GM18861 (cell line): ENCODE measurements at regions not wholly inside any gene's neighbourhood (a gene's known extent, or its start where the extent isn't known, plus 50 kb on each side); places are given as distances from the start of the nearest gene placed in this dataset.
"Not testable (repeated sequence)": the region's sequence is repeated elsewhere in the genome, so short reads cannot be mapped to it uniquely, and the experiment has no call there.

Experiments
- ATAC-seq: cut with Tn5 transposase; IDR thresholded peaks from one replicate; pipeline ENCODE4 v1.9.1; 2021; ENCODE audit not compliant: unreplicated experiment

DNA sequence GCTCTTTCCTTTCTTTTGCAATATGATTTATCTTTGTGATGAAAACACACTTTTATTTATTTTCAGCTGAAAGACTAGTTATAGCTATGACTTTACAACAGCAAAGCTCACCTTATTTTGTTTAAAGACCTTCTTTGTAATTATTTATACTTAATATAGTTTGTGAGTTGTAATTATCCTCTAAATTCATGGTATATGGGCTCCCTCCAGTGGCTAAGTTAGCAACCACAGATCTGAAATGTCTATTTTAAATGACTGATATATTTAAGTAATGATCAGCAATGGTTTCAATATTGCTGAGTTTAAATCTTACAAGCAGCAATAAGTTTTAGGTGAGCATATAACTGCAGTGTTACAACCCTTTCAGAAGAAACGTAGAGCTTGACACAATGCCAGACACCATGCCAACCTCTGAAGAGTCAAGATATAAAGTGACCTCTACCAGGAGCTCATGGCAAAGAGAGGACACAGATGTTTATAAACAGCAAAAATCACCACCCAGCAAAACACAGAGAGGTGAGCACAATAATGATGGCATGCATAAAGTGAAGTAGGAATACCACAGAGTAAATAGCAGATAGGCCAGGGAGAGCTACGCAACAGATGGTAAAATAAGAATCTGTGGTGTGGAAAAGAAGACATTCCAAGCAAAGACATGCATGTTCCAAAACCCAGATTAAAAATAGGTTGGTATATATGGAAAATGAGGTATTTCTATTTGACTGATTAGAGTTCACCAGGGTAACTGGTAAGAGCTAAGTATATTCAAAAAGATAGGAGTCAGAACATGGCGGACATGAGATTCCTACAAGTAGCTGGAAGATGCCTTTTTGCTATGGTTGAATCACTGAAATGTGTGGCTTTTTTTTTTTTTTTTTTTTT is 143.7 kb upstream of the ZNF385D start:
- no peak for ATAC-seq

GRCh38 chr3:21898316-21898715 is 147.3 kb upstream of the ZNF385D start:
- no peak for ATAC-seq

DNA sequence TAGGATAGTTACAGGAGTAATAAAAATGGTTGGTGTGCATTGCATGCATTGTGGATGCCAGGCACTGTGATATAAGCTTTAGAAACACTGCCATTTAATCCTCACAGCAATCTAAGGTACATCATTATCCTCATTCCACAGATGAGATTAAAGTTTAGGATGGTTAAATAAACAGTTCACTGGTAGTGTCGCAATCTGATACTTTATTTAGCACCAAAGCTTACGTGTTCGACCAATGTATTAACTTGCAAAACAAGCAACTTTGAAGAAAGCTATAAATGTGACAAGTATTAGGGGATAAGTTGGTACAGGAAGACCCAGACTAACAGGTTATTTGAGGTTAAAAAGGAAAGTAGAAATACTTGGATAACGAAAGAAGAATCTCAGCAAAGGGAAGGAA is 150.5 kb upstream of the ZNF385D start:
- ATAC-seq, result no peak

- ATAC-seq, result no peak
Measured at GRCh38 chr3:21902956-21903355, 151.9 kb upstream of the ZNF385D start.

DNA sequence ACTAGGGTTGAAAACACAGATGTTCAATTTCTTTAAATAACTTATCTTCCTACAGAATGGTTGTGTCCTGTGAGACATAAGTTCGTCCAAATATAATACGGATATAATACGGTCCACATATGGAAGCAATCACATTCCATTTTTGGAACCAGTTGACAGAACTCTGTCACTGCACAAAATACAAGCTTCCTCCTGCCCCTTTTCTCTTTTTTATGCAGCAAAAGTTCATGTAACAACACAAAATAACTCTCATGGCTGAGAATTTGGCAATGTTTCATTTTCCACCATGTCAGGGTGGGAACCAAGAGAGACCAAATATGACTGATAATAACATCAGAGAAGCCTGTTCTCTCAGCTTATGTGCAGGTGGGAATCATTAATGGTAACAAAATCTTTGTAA is 158.1 kb upstream of the ZNF385D start:
- no peak for ATAC-seq

- no peak for ATAC-seq
Measured at GRCh38 chr3:21912711-21913110, 161.7 kb upstream of the ZNF385D start.

GRCh38 chr3:21913791-21914190 is 162.8 kb upstream of the ZNF385D start:
- ATAC-seq, result no peak

GRCh38 chr3:21914451-21914850 is 163.4 kb upstream of the ZNF385D start:
- ATAC-seq, result no peak

GRCh38 chr3:21919383-21919782 is 168.4 kb upstream of the ZNF385D start:
- no peak for ATAC-seq

- ATAC-seq, result no peak
Measured at GRCh38 chr3:21920421-21920861, 169.4 kb upstream of the ZNF385D start.

DNA sequence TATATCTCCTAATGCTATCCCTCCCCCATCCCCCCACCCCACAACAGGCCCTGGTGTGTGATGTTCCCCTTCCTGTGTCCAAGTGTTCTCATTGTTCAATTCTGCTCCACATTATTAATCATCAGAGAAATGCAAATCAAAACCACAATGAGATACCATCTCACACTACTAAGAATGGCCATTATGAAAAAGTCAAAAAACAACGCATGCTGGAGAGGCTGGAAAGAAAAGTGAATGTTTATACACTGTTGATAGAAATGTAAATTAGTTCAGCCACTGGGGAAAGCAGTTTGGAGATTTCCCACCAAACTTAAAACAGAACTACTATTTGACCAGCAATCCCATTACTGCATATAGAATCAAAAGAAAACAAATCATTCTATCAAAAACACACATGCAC is 172.1 kb upstream of the ZNF385D start:
- ATAC-seq, result not testable (repeated sequence)

DNA sequence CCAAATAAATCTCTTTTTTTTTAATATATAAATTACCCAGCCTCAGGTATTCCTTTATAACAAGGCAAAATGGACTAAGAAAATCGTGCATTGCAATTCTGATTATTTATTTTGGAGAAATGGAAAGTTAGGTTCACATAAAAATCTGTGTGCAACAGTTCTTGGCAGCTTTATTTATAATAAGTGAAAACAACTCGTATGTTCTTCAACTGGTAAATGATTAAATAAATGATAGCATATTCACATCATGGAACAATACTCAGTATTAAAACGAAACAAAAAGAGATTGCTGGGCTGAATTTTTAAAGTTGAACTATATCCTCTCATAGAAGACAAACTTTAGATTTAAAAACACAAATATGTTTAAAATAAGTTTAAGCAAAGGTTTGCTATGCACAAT is 176.3 kb upstream of the ZNF385D start:
- ATAC-seq, result no peak

- ATAC-seq, result no peak
Measured at GRCh38 chr3:21934591-21934990, 183.6 kb upstream of the ZNF385D start.

DNA sequence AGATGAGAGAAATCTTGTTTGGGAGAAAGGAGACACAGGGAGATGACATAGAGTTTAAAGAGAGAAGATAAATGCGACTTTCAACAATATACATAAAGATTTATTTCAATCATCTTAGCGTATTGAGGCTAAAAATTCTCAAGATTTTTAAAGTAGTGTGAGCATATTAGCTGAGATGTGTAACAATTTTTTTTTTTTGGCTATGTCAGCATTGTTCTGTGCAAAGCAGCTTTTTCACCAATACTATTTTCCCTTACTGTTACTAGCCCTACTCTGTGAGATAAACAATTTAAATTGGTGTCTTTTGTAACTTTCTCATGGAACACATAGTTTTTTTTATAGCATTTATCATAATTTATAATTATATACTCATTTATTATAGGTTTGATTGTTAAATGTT is 185.2 kb upstream of the ZNF385D start:
- ATAC-seq, result no peak

DNA sequence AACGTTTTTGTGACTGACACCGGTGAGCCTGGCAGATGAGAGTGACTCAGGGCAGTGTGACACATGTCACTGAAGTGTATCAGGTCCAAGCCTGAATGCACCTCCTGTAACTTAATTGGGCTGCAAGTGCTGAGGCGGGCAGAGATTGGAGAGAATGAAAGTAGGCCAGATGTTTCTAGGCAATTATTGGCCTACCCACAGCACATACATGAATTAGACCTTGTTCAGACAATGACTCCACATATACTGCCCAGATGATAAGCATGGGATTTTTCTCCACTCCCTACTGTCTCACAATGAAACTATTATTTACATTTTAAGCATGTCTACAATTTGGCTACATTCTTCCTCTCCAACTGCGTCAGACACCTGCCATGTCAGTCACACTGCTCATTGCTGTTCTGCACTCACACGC is 187.3 kb upstream of the ZNF385D start:
- ATAC-seq, result no peak

DNA sequence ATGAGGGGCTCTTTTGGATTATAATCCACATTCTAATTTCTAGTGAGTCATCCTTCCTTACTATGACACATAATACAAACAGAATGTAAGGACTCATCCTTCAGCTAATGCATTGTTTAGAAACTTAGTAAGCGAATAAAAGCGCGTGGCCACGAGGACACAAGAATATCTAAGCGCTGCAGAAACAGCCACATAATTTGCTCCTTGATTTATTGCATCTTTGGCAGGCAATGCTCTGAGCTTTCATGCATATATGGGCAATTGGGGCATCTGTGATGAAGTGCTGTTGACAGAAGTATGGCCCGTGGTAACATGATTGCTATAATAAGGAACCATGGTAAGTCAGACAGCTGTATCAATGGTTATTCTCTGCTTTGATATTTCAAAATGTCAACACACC is 191.3 kb upstream of the ZNF385D start:
- ATAC-seq, result no peak

DNA sequence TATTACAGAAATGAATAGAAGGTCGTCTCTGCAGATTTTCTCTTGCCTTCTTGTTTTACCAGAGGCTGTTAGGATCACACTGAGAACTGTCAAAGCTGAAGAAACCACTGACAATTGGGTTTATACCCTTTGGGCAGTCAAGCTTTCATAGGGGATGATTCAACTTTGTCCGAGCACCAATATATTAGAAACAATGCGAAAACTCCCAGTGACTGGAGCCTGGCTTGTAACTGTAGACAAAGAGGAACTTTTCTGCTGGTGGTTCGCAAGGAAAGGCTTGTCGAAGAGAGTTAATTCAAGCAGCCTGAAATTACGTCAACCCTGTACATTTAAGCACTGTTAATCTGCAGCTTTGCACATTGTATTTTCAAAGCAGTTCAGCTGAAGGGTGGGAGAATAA is 193.2 kb upstream of the ZNF385D start:
- no peak for ATAC-seq

DNA sequence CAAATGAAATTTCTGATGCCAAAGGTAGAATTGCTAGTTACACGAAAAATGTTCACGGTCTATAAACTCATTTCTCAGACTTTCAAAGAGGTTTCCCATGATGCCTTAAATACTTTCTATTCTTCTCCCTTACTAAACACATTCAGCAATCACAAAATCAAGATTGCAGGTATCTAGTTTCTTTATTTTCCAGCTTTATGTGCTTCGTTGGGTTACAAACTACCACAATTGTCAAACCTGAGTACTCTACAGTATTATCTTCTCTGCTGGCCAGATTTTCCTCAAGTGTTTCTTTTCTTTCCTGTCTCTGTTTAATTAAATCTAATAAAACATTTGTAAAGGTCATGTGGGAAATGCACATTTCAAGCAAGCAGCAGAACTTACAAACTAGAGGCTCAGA is 201.8 kb upstream of the ZNF385D start:
- ATAC-seq, result no peak

GRCh38 chr3:21954709-21955108 is 203.7 kb upstream of the ZNF385D start:
- no peak for ATAC-seq

DNA sequence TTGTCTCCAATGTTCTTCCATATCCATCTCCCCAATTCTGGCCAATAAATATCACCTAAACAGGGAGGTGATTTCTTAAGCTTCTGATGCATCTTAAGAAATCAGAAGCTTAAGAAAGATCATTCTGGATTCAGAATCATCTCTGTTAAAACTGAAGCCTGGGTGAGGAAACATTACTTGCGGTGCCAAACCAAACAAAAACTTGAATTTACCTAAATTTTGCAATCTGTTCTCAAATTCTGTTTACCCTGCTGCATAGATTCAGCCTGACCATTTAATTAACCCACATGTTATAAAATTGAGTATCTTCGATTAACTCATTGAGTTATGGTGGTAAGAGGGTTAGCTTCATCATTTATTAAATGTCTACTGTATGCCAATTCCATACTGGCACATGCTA is 204.4 kb upstream of the ZNF385D start:
- ATAC-seq, result no peak

DNA sequence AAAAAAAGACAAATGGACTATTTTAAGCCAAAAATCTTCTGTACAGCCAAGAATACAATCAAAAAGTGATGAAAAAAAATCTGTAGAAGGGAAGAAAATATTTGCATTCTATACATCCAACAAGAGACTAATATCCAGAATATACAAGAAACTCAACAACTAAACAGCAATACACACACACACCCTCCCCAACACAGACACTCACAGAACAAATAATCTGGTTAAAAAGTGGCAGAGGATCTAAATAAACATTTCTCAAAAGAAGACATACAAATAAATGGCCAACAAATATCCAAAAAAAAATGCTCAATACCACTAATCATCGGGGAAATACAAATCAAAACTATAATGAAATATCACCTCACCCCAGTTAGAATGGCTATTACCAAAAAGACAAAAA is 209.0 kb upstream of the ZNF385D start:
- no peak for ATAC-seq

GRCh38 chr3:21962456-21962855 is 211.4 kb upstream of the ZNF385D start:
- no peak for ATAC-seq

DNA sequence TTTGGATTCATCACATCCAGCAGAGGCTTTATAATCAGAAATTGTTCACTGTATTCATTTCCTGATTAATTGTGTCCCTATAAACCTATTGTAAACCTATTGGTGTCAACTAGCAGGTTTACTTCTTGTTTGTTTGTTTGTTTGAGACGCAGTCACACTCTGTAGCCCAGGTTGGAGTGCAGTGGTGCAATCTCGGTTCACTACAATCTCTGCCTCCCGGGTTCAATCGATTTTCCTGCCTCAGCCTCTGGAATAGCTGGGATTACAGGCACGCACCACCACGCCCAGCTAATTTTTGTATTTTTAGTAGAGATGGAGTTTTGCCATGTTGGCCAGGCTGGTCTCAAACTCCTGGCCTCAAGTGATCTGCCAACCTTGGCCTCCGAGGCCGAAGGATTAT is 215.4 kb upstream of the ZNF385D start:
- ATAC-seq, result not testable (repeated sequence)
